GM19463 (cell line): ENCODE measurements at regions not wholly inside any gene's neighbourhood (a gene's known extent, or its start where the extent isn't known, plus 50 kb on each side); places are given as distances from the start of the nearest gene placed in this dataset.

ENCODE experiments used
- ATAC-seq: cut with Tn5 transposase; IDR thresholded peaks from one replicate; pipeline ENCODE4 v1.9.1; 2021; ENCODE audit warnings: mild to moderate bottlenecking, moderate library complexity; ENCODE audit not compliant: unreplicated experiment

DNA sequence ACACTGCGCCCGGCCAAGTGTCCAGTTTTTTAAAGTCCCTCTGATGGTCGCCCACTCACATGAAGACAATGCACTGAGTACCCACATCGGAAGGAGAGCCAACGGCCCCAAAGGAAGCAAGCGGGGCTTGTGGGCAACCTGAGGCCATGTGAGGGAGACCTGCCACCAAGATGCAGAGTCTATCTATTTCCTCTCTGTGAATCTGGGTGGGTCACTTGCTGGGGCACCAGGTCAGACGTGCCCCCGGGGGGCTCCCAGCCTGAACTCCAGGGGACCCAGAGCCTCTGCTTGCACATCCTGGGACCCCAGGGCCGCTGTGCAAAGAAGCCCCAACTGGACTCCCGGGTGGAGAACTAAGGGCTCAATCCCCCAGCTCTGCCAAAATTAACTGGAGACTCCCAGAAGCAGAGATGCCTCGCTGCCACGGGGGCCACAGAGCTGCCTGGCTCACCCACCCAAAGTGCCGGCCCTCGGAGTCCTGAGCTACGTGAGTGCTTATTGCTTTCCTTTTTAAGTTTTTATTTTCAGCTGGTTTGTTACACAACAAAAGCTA lies 106.4 kb downstream of the BRD1 start:
- no peak for ATAC-seq

- no peak for ATAC-seq
These were observed 107.3 kb downstream of the BRD1 start for GRCh38 chr22:49720279-49720959.

DNA sequence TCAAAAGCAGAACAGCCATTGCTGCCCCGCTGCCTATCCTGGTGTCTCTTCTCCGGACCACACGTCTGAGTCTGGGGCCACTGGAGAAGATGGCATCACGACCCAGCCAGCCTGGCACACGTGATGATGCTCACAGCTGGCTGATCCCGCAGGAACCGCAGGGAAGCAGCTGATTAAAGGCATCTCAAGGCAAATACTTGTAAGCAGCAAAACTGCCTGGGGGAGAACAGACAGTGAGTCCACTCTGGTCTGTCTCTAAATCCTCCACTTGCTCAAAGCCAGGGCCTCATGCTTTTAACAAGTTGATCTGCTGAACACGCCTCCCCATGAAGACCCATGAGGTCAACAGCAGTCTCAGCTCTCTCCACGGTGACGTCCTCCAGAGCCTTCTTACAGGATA lies 108.6 kb downstream of the BRD1 start:
- ATAC-seq = no peak

GRCh38 chr22:49718396-49718795 lies 109.3 kb downstream of the BRD1 start:
- no peak for ATAC-seq

DNA sequence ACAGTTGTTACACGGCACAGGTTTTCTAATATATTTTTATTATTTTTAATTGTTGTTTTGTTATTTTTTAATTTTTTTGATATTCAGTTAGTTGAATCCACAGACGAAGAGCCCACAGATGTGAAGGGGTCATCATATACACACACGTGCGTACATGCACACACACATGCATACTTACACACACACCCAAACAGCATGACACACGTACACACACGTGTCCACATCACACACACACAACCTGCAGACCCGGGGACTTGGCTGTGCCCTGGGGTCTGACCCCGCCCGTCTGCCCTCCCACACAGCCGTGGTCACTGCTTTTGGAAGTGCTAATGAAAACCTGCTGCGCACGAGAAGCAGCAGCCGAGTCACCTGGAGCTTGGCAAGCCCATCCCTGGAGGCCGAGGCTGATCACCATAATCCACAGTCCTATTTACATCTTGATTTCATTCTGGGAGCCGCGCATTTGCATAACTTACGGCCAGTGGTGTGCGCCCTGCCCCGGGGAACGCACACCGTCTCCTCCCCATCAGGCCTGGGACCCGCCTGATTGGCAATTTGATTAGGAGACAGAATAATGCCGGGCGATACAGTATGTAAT lies 110.3 kb downstream of the BRD1 start:
- ATAC-seq = no peak

- ATAC-seq = no peak
These were observed 111.2 kb downstream of the BRD1 start for GRCh38 chr22:49716441-49716840.

- no peak for ATAC-seq
These were observed 112.2 kb downstream of the BRD1 start for GRCh38 chr22:49715450-49715849.

DNA sequence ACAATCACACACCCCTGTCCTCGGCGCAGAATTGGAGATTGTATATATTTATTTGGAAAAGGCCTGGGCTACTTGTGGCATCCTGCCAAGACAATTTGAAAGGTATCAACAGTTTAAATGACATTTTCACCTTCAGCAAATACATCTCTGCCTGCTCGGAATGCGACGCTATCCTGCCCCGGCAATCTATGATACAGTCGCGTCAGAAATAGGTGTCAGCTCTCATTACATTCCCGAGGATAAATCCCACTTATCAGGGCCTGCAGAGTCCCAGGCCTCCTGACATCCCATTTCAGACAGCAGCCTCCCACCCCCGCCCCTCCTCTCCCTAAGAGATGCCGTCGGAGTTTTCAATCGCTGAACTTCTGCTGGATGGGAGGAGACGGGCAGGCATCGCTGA lies 114.7 kb downstream of the BRD1 start:
- ATAC-seq = no peak

- no peak for ATAC-seq
These were observed 115.4 kb downstream of the BRD1 start for GRCh38 chr22:49712195-49712791.

- no peak for ATAC-seq
These were observed 116.9 kb downstream of the BRD1 start for GRCh38 chr22:49710746-49711145.

DNA sequence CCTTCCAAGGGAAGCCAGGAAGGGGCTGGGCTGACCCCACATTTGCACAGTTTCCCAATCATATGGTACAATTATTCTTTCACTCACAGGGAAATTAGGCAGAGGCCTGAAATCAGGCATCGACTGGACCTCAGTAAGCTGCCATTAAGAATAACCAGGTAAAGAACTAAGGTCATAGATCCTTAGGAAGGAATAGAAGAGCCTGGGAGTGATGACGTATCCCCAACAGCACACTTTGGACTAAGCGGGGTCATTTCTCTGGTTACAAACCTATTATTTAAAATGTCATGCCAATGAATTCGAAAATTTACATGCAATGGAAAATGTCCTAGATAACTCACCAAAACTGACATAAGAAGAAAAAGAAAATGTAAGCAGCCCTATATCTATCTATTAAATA lies 118.2 kb downstream of the BRD1 start:
- no peak for ATAC-seq

DNA sequence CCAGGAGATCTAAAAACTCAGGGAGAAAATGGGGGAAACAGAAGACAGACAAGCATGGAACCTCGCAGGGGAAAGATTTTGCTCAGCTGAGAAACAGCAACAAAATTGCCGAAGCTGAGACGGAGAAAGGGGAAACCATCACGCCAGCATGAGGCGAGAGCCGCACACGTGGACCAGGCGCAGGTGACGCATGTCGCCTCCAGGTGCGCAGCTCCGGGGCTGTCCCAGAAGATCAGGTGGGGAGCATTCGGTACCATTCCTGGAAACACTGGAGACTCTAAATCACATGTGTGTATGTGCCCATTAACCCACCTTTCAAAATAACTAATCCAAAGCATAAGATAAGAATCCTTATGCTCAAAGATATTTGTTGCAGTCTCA lies 121.7 kb downstream of the BRD1 start:
- no peak for ATAC-seq

- no peak for ATAC-seq
These were observed 122.3 kb downstream of the BRD1 start for GRCh38 chr22:49705216-49705971.

DNA sequence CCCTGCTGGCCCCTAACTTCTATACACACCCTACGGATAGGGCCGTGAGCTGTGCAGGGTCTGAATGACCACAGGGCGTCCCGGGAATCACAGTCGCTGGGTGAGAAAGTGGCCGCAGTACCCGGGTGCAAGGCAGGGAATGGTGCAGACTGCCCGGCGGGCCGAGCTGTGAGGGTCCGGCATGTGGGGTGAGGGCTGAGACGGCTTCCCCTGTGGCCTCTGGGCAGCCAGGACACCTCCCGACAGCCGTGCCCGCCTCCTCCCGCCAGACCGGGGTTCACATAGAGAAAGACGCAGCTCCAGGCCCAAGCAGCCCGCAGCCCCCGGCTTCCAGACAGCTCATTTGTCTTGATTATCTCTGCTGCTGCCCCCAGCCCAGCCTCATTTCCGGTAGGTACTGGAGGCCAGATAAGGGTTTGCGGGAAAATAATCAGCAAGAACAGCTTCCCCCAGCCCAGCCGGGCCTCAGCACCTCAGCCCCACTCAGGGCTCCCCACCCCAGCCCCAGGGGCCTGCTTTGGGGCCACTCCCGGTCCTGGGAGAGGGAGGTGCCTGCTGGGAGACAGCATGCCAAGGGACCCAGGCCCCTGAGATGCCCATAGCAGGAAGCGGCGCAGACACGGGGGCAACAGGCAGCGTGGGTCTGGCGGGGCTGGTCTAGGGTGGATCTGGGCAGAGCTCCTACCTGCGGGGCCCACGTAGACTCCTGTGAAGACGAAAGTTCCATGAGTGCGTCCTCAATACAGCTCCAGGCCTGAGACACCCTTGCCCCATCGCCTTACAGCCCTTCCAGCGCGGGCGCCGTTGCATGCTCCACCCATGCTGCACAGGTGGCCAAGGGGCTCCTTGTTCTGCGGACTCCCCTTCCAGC lies 123.1 kb downstream of the BRD1 start:
- ATAC-seq = no peak

DNA sequence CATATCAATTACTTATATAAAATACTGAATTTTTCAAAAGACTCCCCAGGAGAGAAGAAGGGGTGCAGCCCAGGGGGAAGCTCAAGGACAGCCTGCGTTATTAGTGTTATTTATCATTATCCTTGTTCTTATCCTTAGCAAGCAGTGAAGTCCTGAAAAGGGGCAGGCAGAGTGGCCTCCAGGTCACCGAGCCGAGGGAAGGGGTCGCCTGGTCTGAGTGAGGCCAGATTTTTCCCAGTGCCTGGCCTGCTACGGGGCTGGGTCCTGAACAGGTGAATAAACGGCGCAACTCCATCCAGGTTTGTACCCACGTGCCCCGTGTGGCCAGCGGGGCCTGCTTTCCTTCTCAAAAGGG lies 123.7 kb downstream of the BRD1 start:
- ATAC-seq = no peak

DNA sequence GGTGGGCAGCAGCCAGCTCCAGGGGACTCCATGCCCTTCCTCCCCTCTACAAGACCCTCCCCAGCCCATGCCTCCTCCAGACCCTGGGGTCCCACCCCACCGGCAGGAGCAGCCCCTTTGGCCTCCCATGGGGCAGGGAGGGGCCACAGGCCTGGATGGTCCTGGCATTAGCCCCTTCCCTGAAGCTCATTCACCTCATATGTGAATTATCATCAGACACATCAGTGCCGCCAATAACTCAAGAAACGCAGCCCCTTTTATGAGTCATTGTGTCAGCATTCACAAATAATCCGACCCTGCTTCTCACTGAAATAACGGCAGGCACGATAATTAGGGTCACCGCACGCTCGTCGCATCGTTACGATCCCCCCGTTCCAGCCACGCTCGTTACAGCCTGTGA lies 124.2 kb downstream of the BRD1 start:
- ATAC-seq = no peak

DNA sequence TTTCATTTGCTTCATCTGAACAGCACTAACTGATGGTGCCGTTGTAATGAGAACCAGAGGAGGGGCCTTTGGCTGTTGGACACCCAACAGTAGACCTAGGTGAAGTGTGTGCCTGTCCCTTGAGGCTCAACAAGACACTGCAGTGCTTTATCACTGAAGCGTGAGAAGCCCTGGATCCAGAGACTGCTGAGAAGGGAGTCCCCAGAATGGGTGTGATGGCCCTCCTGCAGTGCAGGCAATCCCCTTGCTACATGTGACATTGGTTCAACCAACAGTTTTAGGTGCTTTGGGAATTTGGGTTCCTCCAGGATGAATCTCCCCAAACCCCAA lies 125.6 kb downstream of the BRD1 start:
- no peak for ATAC-seq

GRCh38 chr22:49701380-49702067 lies 126.1 kb downstream of the BRD1 start:
- ATAC-seq = no peak

DNA sequence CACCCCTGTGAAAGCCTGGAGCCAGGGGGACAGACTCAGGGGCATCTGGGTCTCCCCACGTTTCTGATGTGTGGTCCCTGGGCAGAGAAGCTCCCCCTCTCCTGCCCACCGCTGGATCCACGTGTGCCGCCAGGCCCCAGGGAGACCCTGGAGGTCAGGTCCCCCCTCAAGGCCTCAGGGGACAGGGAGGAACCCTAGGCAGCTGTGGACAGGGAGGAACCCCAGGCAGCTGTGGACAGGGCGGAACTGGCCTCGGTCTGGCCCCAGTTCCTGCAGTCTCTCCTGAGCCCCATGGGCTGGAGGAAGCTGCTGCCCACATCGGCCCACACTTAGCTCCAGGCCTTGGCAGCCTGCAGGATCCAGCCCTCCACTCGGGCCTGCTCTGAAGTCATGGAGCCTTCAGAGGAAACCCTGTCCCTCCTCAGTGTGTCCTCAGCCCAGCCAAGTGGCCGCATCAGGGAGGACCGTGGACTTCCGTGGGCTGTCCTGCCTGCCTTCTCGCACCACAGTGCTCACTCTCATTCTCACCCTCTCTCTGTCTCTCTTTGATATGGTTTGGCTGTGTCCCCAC lies 127.7 kb downstream of the BRD1 start:
- ATAC-seq = no peak

DNA sequence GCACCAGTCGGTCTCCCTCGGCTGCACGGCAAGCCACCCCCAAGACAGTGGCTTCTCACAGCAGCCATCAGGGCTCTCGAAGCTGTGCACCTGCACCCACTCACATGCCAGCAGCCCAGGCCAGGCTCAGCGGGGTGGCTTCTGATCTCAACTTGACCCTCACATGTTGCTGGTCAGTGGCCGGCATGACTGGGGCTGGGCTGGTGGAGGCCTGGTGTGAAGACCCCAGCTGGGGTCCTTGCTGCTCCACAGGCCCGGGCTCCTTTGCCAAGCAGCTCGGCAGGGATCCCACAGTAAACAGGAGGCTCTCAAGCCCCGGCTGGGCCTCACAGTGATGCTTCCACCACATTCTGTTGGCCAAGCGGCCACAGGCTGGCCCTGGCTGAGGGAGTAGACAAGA lies 128.2 kb downstream of the BRD1 start:
- ATAC-seq = no peak
